Subcutaneous abdominal adipose tissue (tissue), 5 donors: ENCODE measurements at regions not wholly inside any gene's neighbourhood (a gene's known extent, or its start where the extent isn't known, plus 50 kb on each side); places are given as distances from the start of the nearest gene placed in this dataset.
"Not testable (repeated sequence)": the region's sequence is repeated elsewhere in the genome, so short reads cannot be mapped to it uniquely, and the experiment has no call there.

Experiments used
- H3K27ac ChIP-seq: one replicate; pipeline ENCODE4 v1.7.0; 2013; ENCODE audit warnings: low read depth, mild to moderate bottlenecking, inconsistent platforms, low read length, moderate library complexity
- H3K27me3 ChIP-seq, 5 donors: one replicate each; pipeline ENCODE4 v1.7.0; 2013; ENCODE audit warnings: low read length in 5 of 5, inconsistent platforms in 1 of 5; ENCODE audit not compliant: control insufficient read depth in 5 of 5, insufficient read depth in 4 of 5
- H3K36me3 ChIP-seq, 5 donors: one replicate each; pipeline ENCODE4 v1.7.0; 2013; ENCODE audit warnings: low read length in 5 of 5; ENCODE audit not compliant: control insufficient read depth in 5 of 5, insufficient read depth in 5 of 5
- H3K4me1 ChIP-seq, 5 donors: one replicate each; pipeline ENCODE4 v1.7.0; 2013; ENCODE audit warnings: low read length in 5 of 5, mild to moderate bottlenecking in 3 of 5, moderate library complexity in 1 of 5; ENCODE audit not compliant: control insufficient read depth in 5 of 5, insufficient read depth in 5 of 5
- H3K4me3 ChIP-seq, 5 donors: one replicate each; pipeline ENCODE4 v1.7.0; 2013; ENCODE audit warnings: low read length in 5 of 5, low read depth in 1 of 5
- H3K9ac ChIP-seq, 5 donors: one replicate each; pipeline ENCODE4 v1.7.0; 2013; ENCODE audit warnings: low read length in 5 of 5, mild to moderate bottlenecking in 4 of 5, moderate library complexity in 3 of 5
- H3K9me3 ChIP-seq, 5 donors: one replicate each; pipeline ENCODE4 v1.7.0; 2013; ENCODE audit warnings: low read length in 5 of 5; ENCODE audit not compliant: control insufficient read depth in 5 of 5
- donor health status: healthy.
- donor health status: healthy.
- donor health status: healthy.
- donor health status: healthy.
- donor health status: healthy.

GRCh38 chr3:163562625-163563024 is 1515.7 kb downstream of the SI start:
- no peak overlapping the region for H3K27ac ChIP-seq
- no peaks in the 10 kb centered on the region for H3K36me3 ChIP-seq
- no peaks in the 10 kb centered on the region for H3K27me3 ChIP-seq
- no peak overlapping the region for H3K9ac ChIP-seq
- H3K4me3 ChIP-seq: no peak overlapping the region
- H3K4me1 ChIP-seq: no peaks in the 10 kb centered on the region
- H3K9me3 ChIP-seq: peaks cover 0 to 2% (median 0%) of the 10 kb centered on the region in 5 donors

GRCh38 chr3:163561151-163561550 is 1517.1 kb downstream of the SI start:
- Histone ChIP-seq H3K9me3 (peaks cover 0 to 2% (median 0%) of the 10 kb centered on the region in 5 donors), H3K4me3 (no peak overlapping the region), H3K27ac (no peak overlapping the region), H3K27me3 (no peaks in the 10 kb centered on the region), H3K36me3 (no peaks in the 10 kb centered on the region), H3K9ac (no peak overlapping the region), H3K4me1 (no peaks in the 10 kb centered on the region)

- Histone ChIP-seq H3K9me3 (peaks cover 0 to 2% (median 0%) of the 10 kb centered on the region in 5 donors), H3K27me3 (no peaks in the 10 kb centered on the region), H3K9ac (no peak overlapping the region), H3K4me3 (no peak overlapping the region), H3K27ac (no peak overlapping the region), H3K4me1 (no peaks in the 10 kb centered on the region), H3K36me3 (no peaks in the 10 kb centered on the region)
These were observed 1517.8 kb downstream of the SI start for GRCh38 chr3:163560459-163560858.

- no peak overlapping the region for H3K27ac ChIP-seq
- no peak overlapping the region for H3K9ac ChIP-seq
- H3K4me1 ChIP-seq: no peaks in the 10 kb centered on the region
- no peaks in the 10 kb centered on the region for H3K36me3 ChIP-seq
- no peaks in the 10 kb centered on the region for H3K27me3 ChIP-seq
- H3K4me3 ChIP-seq: no peak overlapping the region
- H3K9me3 ChIP-seq: no peaks in the 10 kb centered on the region
These were observed 1521.3 kb downstream of the SI start for GRCh38 chr3:163556813-163557523.

- no peaks in the 10 kb centered on the region for H3K36me3 ChIP-seq
- no peaks in the 10 kb centered on the region for H3K27me3 ChIP-seq
- no peak overlapping the region for H3K27ac ChIP-seq
- H3K9ac ChIP-seq: no peak overlapping the region
- no peaks in the 10 kb centered on the region for H3K9me3 ChIP-seq
- no peak overlapping the region for H3K4me3 ChIP-seq
- no peaks in the 10 kb centered on the region for H3K4me1 ChIP-seq
These were observed 1522.4 kb downstream of the SI start for GRCh38 chr3:163555918-163556317.

- Histone ChIP-seq H3K27ac (no peak overlapping the region), H3K4me1 (no peaks in the 10 kb centered on the region), H3K9ac (no peak overlapping the region), H3K4me3 (no peak overlapping the region), H3K27me3 (no peaks in the 10 kb centered on the region), H3K9me3 (no peaks in the 10 kb centered on the region), H3K36me3 (no peaks in the 10 kb centered on the region)
These were observed 1525.7 kb downstream of the SI start for GRCh38 chr3:163552659-163552966.

- H3K36me3 ChIP-seq, H3K27ac ChIP-seq, H3K9me3 ChIP-seq, H3K4me3 ChIP-seq, H3K9ac ChIP-seq, H3K27me3 ChIP-seq, H3K4me1 ChIP-seq: not testable (repeated sequence)
These were observed 1526.2 kb downstream of the SI start for GRCh38 chr3:163551915-163552658.

- Histone ChIP-seq H3K27me3 (no peaks in the 10 kb centered on the region), H3K36me3 (no peaks in the 10 kb centered on the region), H3K9me3 (no peaks in the 10 kb centered on the region), H3K4me3 (no peak overlapping the region), H3K27ac (no peak overlapping the region), H3K4me1 (no peaks in the 10 kb centered on the region), H3K9ac (no peak overlapping the region)
These were observed 1530.3 kb downstream of the SI start for GRCh38 chr3:163548015-163548414.

- no peak overlapping the region for H3K9ac ChIP-seq
- no peak overlapping the region for H3K27ac ChIP-seq
- H3K27me3 ChIP-seq: no peaks in the 10 kb centered on the region
- H3K9me3 ChIP-seq: no peaks in the 10 kb centered on the region
- no peaks in the 10 kb centered on the region for H3K4me1 ChIP-seq
- H3K4me3 ChIP-seq: no peak overlapping the region
- H3K36me3 ChIP-seq: no peaks in the 10 kb centered on the region
These were observed 1531.1 kb downstream of the SI start for GRCh38 chr3:163547014-163547685.

GRCh38 chr3:163543662-163544061 is 1534.6 kb downstream of the SI start:
- Histone ChIP-seq H3K27me3 (no peaks in the 10 kb centered on the region), H3K4me1 (no peaks in the 10 kb centered on the region), H3K9ac (no peak overlapping the region), H3K9me3 (no peaks in the 10 kb centered on the region), H3K4me3 (no peak overlapping the region), H3K27ac (no peak overlapping the region), H3K36me3 (no peaks in the 10 kb centered on the region)
